ENCODE measurements at regions not wholly inside any gene's neighbourhood (a gene's known extent, or its start where the extent isn't known, plus 50 kb on each side); places are given as distances from the start of the nearest gene placed in this dataset.

DNA sequence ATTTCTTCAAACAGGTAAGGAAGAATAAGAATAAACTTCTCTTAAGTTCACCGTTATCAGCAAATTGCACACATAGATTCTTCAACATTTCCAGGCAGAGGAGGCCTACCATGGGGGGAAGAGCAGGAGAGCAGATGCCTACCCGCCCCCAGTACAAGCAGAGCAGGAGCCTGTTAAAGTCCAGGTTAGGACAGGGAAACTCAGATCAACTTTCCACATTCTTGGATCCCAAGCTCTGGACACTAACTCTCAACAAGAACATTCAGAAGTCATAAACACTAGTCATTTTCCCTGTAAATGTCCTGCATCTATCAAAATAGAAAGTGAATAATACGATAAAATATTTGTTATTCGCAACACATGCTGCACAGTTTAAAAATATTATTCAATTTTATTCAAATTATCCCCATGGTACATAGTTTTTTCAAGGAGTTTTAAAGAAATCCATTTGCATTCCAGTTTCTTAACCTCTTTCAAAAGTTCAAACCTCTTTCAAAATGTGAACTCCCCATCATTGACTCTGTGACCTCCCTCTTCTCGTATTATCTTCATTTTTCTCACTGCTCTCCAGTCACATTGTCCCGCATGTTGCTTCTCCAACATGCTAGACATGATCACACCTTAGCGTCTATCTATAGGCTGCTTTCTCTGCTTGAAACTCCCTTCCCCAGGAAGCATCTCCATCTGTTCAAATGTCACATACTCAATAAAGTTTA lies 185.2 kb upstream of the NEIL3 start:
- TF ChIP-seq, protein P1, sequence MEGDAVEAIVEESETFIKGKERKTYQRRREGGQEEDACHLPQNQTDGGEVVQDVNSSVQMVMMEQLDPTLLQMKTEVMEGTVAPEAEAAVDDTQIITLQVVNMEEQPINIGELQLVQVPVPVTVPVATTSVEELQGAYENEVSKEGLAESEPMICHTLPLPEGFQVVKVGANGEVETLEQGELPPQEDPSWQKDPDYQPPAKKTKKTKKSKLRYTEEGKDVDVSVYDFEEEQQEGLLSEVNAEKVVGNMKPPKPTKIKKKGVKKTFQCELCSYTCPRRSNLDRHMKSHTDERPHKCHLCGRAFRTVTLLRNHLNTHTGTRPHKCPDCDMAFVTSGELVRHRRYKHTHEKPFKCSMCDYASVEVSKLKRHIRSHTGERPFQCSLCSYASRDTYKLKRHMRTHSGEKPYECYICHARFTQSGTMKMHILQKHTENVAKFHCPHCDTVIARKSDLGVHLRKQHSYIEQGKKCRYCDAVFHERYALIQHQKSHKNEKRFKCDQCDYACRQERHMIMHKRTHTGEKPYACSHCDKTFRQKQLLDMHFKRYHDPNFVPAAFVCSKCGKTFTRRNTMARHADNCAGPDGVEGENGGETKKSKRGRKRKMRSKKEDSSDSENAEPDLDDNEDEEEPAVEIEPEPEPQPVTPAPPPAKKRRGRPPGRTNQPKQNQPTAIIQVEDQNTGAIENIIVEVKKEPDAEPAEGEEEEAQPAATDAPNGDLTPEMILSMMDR (conservative IDR thresholded peaks at IDR 0.05; ENCODE audit: low read length) = no peak
- TF ChIP-seq EZH2phosphoT487 (IDR thresholded peaks at IDR 0.05; ENCODE audit: borderline replicate concordance) = no peak

Data from Loucy (cell line).